WTC11 (cell line): ENCODE measurements at regions not wholly inside any gene's neighbourhood (a gene's known extent, or its start where the extent isn't known, plus 50 kb on each side); places are given as distances from the start of the nearest gene placed in this dataset.
"Not testable (repeated sequence)": the region's sequence is repeated elsewhere in the genome, so short reads cannot be mapped to it uniquely, and the experiment has no call there.

Experiments
- ATAC-seq: fragments of 200-7000 bp; cut with Tn5 transposase; 2 replicates; pipeline ENCODE4 v1.10.0; 2021; ENCODE audit warnings: mild to moderate bottlenecking, moderate library complexity
- CTCF ChIA-PET: fragments of 300-600 bp; sonication (Branson Sonifier 250); formaldehyde crosslinking; loops from one replicate; lab custom pipeline; 2021; ENCODE audit warnings: antibody characterized with exemption; lab: Charles Lee
- POLR2A ChIA-PET: fragments of 350-600 bp; sonication (Branson Sonifier 250); formaldehyde crosslinking; loops from one replicate; lab custom pipeline; 2021; ENCODE audit warnings: antibody characterized with exemption; lab: Charles Lee
- DNase-seq: peaks from one replicate; pipeline ENCODE4 v3.0.0; 2021; ENCODE audit warnings: low spot score
- H3K27ac Mint-ChIP-seq: 2 replicates; pipeline ENCODE4 v1.8.0; 2021; ENCODE audit warnings: mixed read lengths
- H3K27me3 Mint-ChIP-seq: 2 replicates; pipeline ENCODE4 v1.8.0; 2021; ENCODE audit warnings: low read depth, mild to moderate bottlenecking, moderate library complexity, mixed read lengths
- H3K36me3 Mint-ChIP-seq: 2 replicates; pipeline ENCODE4 v1.8.0; 2021; ENCODE audit warnings: mixed read lengths
- H3K4me1 Mint-ChIP-seq: 2 replicates; pipeline ENCODE4 v1.8.0; 2022; ENCODE audit warnings: mixed read lengths
- H3K4me3 Mint-ChIP-seq: 2 replicates; pipeline ENCODE4 v1.8.0; 2021; ENCODE audit warnings: mild to moderate bottlenecking, moderate library complexity, mixed read lengths
- H3K9me3 Mint-ChIP-seq: 2 replicates; pipeline ENCODE4 v1.8.0; 2021; ENCODE audit warnings: mixed read lengths
- ELF4 ChIP-seq: sonication (generic); formaldehyde crosslinking; IDR thresholded peaks from 2 replicates; pipeline ENCODE4 v1.8.1; 2022; ENCODE audit warnings: low read depth, mild to moderate bottlenecking, moderate library complexity, missing genetic modification reagents
- FOXJ3 ChIP-seq: sonication (generic); formaldehyde crosslinking; IDR thresholded peaks from 2 replicates; pipeline ENCODE4 v1.9.0; 2021; ENCODE audit warnings: missing genetic modification reagents, mild to moderate bottlenecking, borderline replicate concordance
- FOXK1 ChIP-seq: sonication (generic); formaldehyde crosslinking; IDR thresholded peaks from 2 replicates; pipeline ENCODE4 v1.8.0; 2022; ENCODE audit warnings: mild to moderate bottlenecking, moderate library complexity, missing genetic modification reagents
- FOXP4 ChIP-seq: sonication (generic); formaldehyde crosslinking; IDR thresholded peaks from 2 replicates; pipeline ENCODE4 v1.8.0; 2022; ENCODE audit warnings: mild to moderate bottlenecking, missing genetic modification reagents
- HMGA2 ChIP-seq: fragments of 250-450 bp; sonication (Bioruptor Pico); IDR thresholded peaks from 2 replicates; pipeline ENCODE4 v1.4.0; 2021; ENCODE audit warnings: mild to moderate bottlenecking, moderate library complexity
- JAZF1 ChIP-seq: fragments of 250-450 bp; sonication (Bioruptor Pico); IDR thresholded peaks from 2 replicates; pipeline ENCODE4 v1.9.0; 2021; ENCODE audit warnings: moderate library complexity, mild to moderate bottlenecking, inconsistent platforms
- KAT7 ChIP-seq: sonication (generic); formaldehyde crosslinking; IDR thresholded peaks from 2 replicates; pipeline ENCODE4 v1.8.1; 2023; ENCODE audit warnings: missing genetic modification reagents, mild to moderate bottlenecking, borderline replicate concordance
- MXD4 ChIP-seq: fragments of 250-450 bp; sonication (Bioruptor Pico); IDR thresholded peaks from 2 replicates; pipeline ENCODE4 v1.8.0; 2021; ENCODE audit warnings: mild to moderate bottlenecking, moderate library complexity, borderline replicate concordance
- NR2C2 ChIP-seq: sonication (generic); formaldehyde crosslinking; IDR thresholded peaks from 2 replicates; pipeline ENCODE4 v1.8.0; 2022; ENCODE audit warnings: mild to moderate bottlenecking, missing genetic modification reagents
- PRDM15 ChIP-seq: sonication (generic); formaldehyde crosslinking; IDR thresholded peaks from 2 replicates; pipeline ENCODE4 v1.8.0; 2022; ENCODE audit warnings: missing genetic modification reagents
- SMAD4 ChIP-seq: sonication (generic); formaldehyde crosslinking; IDR thresholded peaks from 2 replicates; pipeline ENCODE4 v1.8.0; 2022; ENCODE audit warnings: mild to moderate bottlenecking, missing genetic modification reagents
- TCF7 ChIP-seq: sonication (generic); formaldehyde crosslinking; IDR thresholded peaks from 2 replicates; pipeline ENCODE4 v1.8.0; 2022; ENCODE audit warnings: mild to moderate bottlenecking, low read depth, missing genetic modification reagents, moderate library complexity
- TP53 ChIP-seq: sonication (generic); formaldehyde crosslinking; IDR thresholded peaks from 2 replicates; pipeline ENCODE4 v1.8.1; 2023; ENCODE audit warnings: mild to moderate bottlenecking, missing genetic modification reagents
- ZNF121 ChIP-seq: sonication (generic); formaldehyde crosslinking; IDR thresholded peaks from 2 replicates; pipeline ENCODE4 v1.8.0; 2023; ENCODE audit warnings: missing genetic modification reagents
- ZNF317 ChIP-seq: sonication (generic); formaldehyde crosslinking; IDR thresholded peaks from 2 replicates; pipeline ENCODE4 v1.8.1; 2023; ENCODE audit warnings: low read depth, mild to moderate bottlenecking, moderate library complexity, missing genetic modification reagents, borderline replicate concordance
- ZNF396 ChIP-seq: fragments of 250-450 bp; sonication (Bioruptor Pico); IDR thresholded peaks from 2 replicates; pipeline ENCODE4 v1.8.0; 2021; ENCODE audit warnings: mild to moderate bottlenecking, moderate library complexity, borderline replicate concordance
- ZNF423 ChIP-seq: fragments of 250-450 bp; sonication (Bioruptor Pico); IDR thresholded peaks from 2 replicates; pipeline ENCODE4 v2.1.2; 2022; ENCODE audit warnings: mild to moderate bottlenecking, moderate library complexity
- ZSCAN18 ChIP-seq: fragments of 250-450 bp; sonication (Bioruptor Pico); IDR thresholded peaks from 2 replicates; pipeline ENCODE4 v2.1.2; 2022; ENCODE audit warnings: mild to moderate bottlenecking, moderate library complexity
- TF ChIP-seq, protein P1 (sequence below): sonication (generic); formaldehyde crosslinking; IDR thresholded peaks from 2 replicates; pipeline ENCODE4 v1.8.1; 2022; ENCODE audit warnings: missing genetic modification reagents, borderline replicate concordance

DNA sequence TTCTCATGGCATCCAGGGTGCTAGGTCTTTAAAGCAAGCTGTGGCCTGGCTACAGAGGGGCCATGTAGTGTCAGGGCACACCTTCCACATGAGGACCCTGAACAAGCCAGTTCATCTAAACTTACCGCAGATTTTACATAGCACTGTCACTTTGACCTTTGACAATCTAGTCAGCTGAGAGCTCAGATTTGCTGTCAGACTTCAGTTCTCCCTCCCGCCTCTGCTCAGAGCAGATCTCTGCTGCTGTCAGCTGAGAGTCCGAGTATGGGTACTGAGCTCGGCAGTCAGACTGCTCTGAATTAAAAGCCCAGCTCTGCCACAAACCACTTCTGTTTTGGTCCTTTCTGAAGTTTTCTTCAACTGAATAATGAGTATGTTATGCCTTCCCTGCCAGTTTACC is 507.1 kb downstream of the SOX6 start:
- no peak overlapping the region for H3K4me3 Mint-ChIP-seq
- DNase-seq: no peak
- no peaks in the 10 kb centered on the region for H3K9me3 Mint-ChIP-seq
- CTCF ChIA-PET: interaction anchor here (0.8 to 1.2 kb wide), 3 partner anchors 52 to 199 kb away, joined by 3 to 5 read pairs (median 3); no protein-coding TSS in a partner anchor
- no peak overlapping the region for H3K27ac Mint-ChIP-seq
- H3K36me3 Mint-ChIP-seq: no peaks in the 10 kb centered on the region
- POLR2A ChIA-PET: no interaction called here
- H3K27me3 Mint-ChIP-seq: no peaks in the 10 kb centered on the region; the same call in 1 of the 2 replicates
- no peak for ATAC-seq
- TF ChIP-seq ZSCAN18 (CRISPR knock-in tag) (no peak), ZNF317 (no peak), FOXP4 (CRISPR knock-in tag) (no peak)
- peaks cover 33% of the 10 kb centered on the region for H3K4me1 Mint-ChIP-seq

GRCh38 chr11:15850335-15850734 is 506.0 kb downstream of the SOX6 start:
- H3K9me3 Mint-ChIP-seq, POLR2A ChIA-PET, H3K36me3 Mint-ChIP-seq, H3K27ac Mint-ChIP-seq, DNase-seq, CTCF ChIA-PET, ATAC-seq, H3K4me3 Mint-ChIP-seq, H3K27me3 Mint-ChIP-seq: not testable (repeated sequence)
- H3K4me1 Mint-ChIP-seq: peaks cover 22% of the 10 kb centered on the region
- peak; percentile 92 for TF ChIP-seq HMGA2 (CRISPR knock-in tag)

- ChIA-PET POLR2A (no interaction called here), CTCF (interaction anchor here (1.1 to 1.5 kb wide), 3 partner anchors 24 to 90 kb away, joined by 3 to 12 read pairs (median 7); no protein-coding TSS in a partner anchor)
- no peak for ATAC-seq
- H3K36me3 Mint-ChIP-seq: no peaks in the 10 kb centered on the region
- no peaks in the 10 kb centered on the region for H3K9me3 Mint-ChIP-seq
- no peaks in the 10 kb centered on the region; the same call in 1 of the 2 replicates for H3K27me3 Mint-ChIP-seq
- DNase-seq: no peak
- H3K4me3 Mint-ChIP-seq: no peak overlapping the region
- no peak overlapping the region for H3K27ac Mint-ChIP-seq
- peaks cover 15% of the 10 kb centered on the region for H3K4me1 Mint-ChIP-seq
- TF ChIP-seq ZNF121 (CRISPR knock-in tag) (no peak), KAT7 (no peak), FOXP4 (CRISPR knock-in tag) (no peak), FOXJ3 (CRISPR knock-in tag) (no peak), FOXK1 (CRISPR knock-in tag) (no peak), TP53 (CRISPR knock-in tag) (no peak), TCF7 (CRISPR knock-in tag) (no peak), JAZF1 (CRISPR knock-in tag) (no peak), ZNF396 (CRISPR knock-in tag) (no peak), MXD4 (no peak), PRDM15 (CRISPR knock-in tag) (no peak), NR2C2 (no peak), ELF4 (CRISPR knock-in tag) (no peak), HMGA2 (CRISPR knock-in tag) (no peak), ZNF423 (CRISPR knock-in tag) (no peak), SMAD4 (no peak)
- TF ChIP-seq, protein P1, sequence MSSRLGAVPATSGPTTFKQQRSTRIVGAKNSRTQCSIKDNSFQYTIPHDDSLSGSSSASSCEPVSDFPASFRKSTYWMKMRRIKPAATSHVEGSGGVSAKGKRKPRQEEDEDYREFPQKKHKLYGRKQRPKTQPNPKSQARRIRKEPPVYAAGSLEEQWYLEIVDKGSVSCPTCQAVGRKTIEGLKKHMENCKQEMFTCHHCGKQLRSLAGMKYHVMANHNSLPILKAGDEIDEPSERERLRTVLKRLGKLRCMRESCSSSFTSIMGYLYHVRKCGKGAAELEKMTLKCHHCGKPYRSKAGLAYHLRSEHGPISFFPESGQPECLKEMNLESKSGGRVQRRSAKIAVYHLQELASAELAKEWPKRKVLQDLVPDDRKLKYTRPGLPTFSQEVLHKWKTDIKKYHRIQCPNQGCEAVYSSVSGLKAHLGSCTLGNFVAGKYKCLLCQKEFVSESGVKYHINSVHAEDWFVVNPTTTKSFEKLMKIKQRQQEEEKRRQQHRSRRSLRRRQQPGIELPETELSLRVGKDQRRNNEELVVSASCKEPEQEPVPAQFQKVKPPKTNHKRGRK (CRISPR knock-in tag): no peak
Observed at GRCh38 chr11:15851051-15851498, 505.3 kb downstream of the SOX6 start.
